Uterus (tissue), 3 donors: ENCODE measurements at regions not wholly inside any gene's neighbourhood (a gene's known extent, or its start where the extent isn't known, plus 50 kb on each side); places are given as distances from the start of the nearest gene placed in this dataset.

ENCODE experiments used
- DNase-seq, 2 donors: peaks; one replicate each; pipeline ENCODE4 v3.0.0-alpha.2; 2019 to 2020
- H3K27ac ChIP-seq, 2 donors: fragments of 200-600 bp; sonication (generic); 1 replicate in 1 of 2; 2 replicates in 1 of 2; pipeline ENCODE4 v1.5.1; 2016 to 2018
- H3K27me3 ChIP-seq, 2 donors: fragments of 200-600 bp; sonication (generic); one replicate each; pipeline ENCODE4 v1.5.1; 2018 to 2019; ENCODE audit warnings: control low read depth in 1 of 2
- H3K36me3 ChIP-seq, 2 donors: fragments of 200-600 bp; sonication (generic); one replicate each; pipeline ENCODE4 v1.5.1; 2019; ENCODE audit warnings: control low read depth in 1 of 2
- H3K4me1 ChIP-seq, 2 donors: fragments of 200-600 bp; sonication (generic); one replicate each; pipeline ENCODE4 v1.5.1; 2018 to 2019; ENCODE audit warnings: control low read depth in 1 of 2
- H3K4me3 ChIP-seq, 2 donors: fragments of 200-600 bp; sonication (generic); 1 replicate in 1 of 2; 2 replicates in 1 of 2; pipeline ENCODE4 v1.5.1; 2018 to 2019; ENCODE audit warnings: mild to moderate bottlenecking in 1 of 2
- H3K9me3 ChIP-seq, 2 donors: fragments of 200-600 bp; sonication (generic); one replicate each; pipeline ENCODE4 v1.5.1; 2019; ENCODE audit warnings: control low read depth in 1 of 2
- POLR2A ChIP-seq, 2 donors: fragments of 450-650 bp; IDR thresholded peaks; one replicate each; pipeline ENCODE4 v1.6.1; 2016; ENCODE audit warnings: antibody characterized with exemption in 2 of 2, mild to moderate bottlenecking in 1 of 2, moderate library complexity in 1 of 2
- intact Hi-C: fragments of 100-400 bp; cut with DNase I; formaldehyde crosslinking; loops from one replicate; pipeline ENCODE4 v1.15.1; 2023; ENCODE audit warnings: low total_unique reads
- TF ChIP-seq, protein P1 (sequence below), 4 experiments: fragments of 200-600 bp in 2 of 4; fragments of 450-650 bp in 2 of 4; sonication (generic) in 2 of 4; IDR thresholded peaks; one replicate each; pipeline ENCODE4 v1.5.1; 2016 to 2019; ENCODE audit warnings: antibody characterized with exemption in 4 of 4, mild to moderate bottlenecking in 2 of 4, moderate library complexity in 1 of 4
- donor health status: DM: yes; HTN: yes; CAD: no.

DNA sequence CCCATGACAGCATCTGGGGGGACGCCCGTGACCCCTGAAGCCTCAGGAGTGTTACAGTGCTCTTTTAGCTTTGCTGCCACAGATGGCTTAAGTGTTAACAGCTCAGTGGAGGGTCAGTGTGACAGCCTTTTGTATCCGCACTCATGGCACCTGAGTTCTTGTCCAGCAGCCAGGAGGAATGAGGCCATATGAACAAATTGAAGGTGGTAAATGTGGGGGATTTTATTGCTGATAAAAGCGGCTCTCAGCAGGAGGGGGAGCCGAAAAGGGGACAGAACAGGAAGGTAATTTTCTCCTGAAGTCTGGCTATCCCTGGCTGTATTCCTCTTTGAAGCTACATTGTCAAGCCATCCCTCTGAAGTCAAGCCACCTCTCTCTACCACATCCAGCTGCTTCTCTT is 441.0 kb downstream of the RAPGEF2 start:
- Histone ChIP-seq H3K9me3 (no peaks in the 10 kb centered on the region), H3K4me3 (no peak overlapping the region), H3K36me3 (no peaks in the 10 kb centered on the region), H3K4me1 (no peaks in the 10 kb centered on the region), H3K27ac (no peak overlapping the region), H3K27me3 (no peaks in the 10 kb centered on the region)
- no peak for DNase-seq
- no peak for TF ChIP-seq POLR2A (IDR thresholded peaks at IDR 0.05)
- TF ChIP-seq, protein P1, sequence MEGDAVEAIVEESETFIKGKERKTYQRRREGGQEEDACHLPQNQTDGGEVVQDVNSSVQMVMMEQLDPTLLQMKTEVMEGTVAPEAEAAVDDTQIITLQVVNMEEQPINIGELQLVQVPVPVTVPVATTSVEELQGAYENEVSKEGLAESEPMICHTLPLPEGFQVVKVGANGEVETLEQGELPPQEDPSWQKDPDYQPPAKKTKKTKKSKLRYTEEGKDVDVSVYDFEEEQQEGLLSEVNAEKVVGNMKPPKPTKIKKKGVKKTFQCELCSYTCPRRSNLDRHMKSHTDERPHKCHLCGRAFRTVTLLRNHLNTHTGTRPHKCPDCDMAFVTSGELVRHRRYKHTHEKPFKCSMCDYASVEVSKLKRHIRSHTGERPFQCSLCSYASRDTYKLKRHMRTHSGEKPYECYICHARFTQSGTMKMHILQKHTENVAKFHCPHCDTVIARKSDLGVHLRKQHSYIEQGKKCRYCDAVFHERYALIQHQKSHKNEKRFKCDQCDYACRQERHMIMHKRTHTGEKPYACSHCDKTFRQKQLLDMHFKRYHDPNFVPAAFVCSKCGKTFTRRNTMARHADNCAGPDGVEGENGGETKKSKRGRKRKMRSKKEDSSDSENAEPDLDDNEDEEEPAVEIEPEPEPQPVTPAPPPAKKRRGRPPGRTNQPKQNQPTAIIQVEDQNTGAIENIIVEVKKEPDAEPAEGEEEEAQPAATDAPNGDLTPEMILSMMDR (IDR thresholded peaks at IDR 0.05), result no peak
- intact Hi-C loops, result no loop called here

DNA sequence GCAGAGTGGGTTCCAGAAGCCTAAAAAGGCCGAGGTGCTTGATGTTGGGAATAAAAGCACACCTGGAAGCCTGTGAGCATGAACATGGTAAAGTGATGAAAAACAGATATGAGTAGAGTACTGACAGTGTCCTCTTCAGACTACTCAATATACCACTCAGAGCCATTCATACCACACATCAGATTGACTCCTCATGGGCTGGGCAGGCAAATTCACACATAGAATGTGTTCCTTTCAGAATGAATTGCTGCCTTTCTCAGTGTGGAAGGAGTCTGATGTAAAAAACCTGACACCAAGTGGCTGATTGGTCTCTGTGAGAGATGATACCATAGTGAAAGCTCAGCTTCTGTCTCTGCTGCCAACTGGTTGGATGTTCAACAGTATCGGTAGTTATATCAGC is 442.7 kb downstream of the RAPGEF2 start:
- TF ChIP-seq, protein P1 (IDR thresholded peaks at IDR 0.05), result no peak
- no peak for TF ChIP-seq POLR2A (IDR thresholded peaks at IDR 0.05)
- Histone ChIP-seq H3K27me3 (no peaks in the 10 kb centered on the region), H3K4me3 (no peak overlapping the region), H3K36me3 (no peaks in the 10 kb centered on the region), H3K27ac (no peak overlapping the region), H3K4me1 (no peaks in the 10 kb centered on the region), H3K9me3 (no peaks in the 10 kb centered on the region)
- intact Hi-C loops, result no loop called here
- DNase-seq, result no peak

DNA sequence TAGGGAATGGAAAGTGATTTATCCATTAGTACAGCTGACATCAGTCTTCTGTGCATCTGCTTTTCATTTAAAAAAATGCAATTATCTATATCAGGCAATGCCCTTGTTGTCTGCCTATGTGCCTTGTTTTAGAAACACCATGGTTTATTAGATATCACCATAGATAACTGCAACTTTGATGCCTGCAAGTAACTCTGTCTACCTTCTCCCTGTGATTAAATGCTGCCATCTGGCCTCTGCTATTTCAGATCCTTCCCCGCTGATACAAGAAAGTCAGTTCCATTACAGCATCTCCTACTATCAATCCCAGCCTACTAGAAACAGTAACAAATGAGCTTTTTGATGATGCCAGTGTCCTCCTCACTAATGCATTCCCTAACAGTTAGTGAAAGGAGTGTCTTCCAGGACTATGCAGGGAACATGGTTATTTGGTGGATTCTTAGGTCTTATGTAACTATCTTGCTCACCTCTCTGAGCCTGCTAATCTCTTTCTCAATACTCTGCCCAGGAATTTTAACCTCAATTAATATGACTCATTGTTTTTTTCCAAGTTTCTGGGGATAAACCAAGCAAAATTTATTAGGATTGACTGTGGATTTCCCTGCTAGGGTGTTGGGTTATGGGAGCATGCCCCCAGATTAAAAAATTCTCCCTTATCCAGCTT is 444.9 kb downstream of the RAPGEF2 start:
- intact Hi-C loops, result no loop called here
- no peak for TF ChIP-seq POLR2A (IDR thresholded peaks at IDR 0.05)
- TF ChIP-seq, protein P1 (IDR thresholded peaks at IDR 0.05), result no peak

DNA sequence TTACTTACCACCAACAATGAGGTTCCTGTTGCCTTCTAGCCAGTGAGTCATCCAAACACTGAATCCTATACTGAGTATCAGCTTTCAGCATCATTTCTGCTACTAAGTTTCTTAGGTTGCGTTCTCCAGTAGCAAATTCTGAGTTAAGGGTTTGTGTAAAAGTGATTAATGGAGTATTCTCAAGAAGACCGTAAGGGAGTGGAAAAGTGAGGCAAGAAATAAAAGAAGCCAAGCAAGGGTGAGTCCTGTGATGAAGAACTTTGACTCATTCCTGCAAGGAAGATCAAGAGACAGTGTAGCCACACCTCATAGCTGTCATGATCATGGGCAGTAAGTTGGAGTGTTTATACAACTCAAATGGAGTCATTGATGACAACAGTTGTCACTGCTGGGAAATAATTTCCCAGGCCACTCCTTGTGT is 446.2 kb downstream of the RAPGEF2 start:
- no peak for DNase-seq
- intact Hi-C loops, result no loop called here
- H3K27ac ChIP-seq, result no peak overlapping the region
- H3K27me3 ChIP-seq, result no peaks in the 10 kb centered on the region
- H3K4me1 ChIP-seq, result no peaks in the 10 kb centered on the region
- no peaks in the 10 kb centered on the region for H3K9me3 ChIP-seq
- H3K36me3 ChIP-seq, result no peaks in the 10 kb centered on the region
- TF ChIP-seq, protein P1 (IDR thresholded peaks at IDR 0.05), result no peak
- no peak overlapping the region for H3K4me3 ChIP-seq

More for the DNA sequence above, 444.9 kb downstream of the RAPGEF2 start:
- no peak for DNase-seq
- no peak overlapping the region for H3K4me3 ChIP-seq
- no peaks in the 10 kb centered on the region for H3K27me3 ChIP-seq
- no peaks in the 10 kb centered on the region for H3K9me3 ChIP-seq
- no peak overlapping the region for H3K27ac ChIP-seq
- no peaks in the 10 kb centered on the region for H3K36me3 ChIP-seq
- H3K4me1 ChIP-seq, result no peaks in the 10 kb centered on the region

DNA sequence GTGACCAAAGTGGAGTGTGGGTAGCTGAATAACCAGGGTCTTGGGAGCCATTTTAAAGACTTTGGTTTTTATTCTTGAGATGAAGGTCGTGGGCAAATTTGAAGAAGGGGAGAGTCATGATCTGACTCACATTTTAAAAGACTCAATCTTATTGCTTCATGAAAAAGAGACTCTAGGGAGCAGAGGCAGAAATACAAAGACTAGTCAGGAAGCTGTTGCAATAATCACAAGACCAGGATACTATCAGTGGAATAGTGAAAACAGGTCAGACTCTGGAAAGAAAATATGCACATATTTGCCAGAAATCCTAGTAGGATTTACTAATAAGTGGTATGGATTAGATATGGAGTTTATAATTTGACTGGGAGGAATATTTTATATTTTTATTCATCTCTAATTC is 448.4 kb downstream of the RAPGEF2 start:
- Histone ChIP-seq H3K27me3 (no peaks in the 10 kb centered on the region), H3K4me3 (no peak overlapping the region), H3K27ac (no peak overlapping the region), H3K4me1 (no peaks in the 10 kb centered on the region), H3K9me3 (no peaks in the 10 kb centered on the region), H3K36me3 (no peaks in the 10 kb centered on the region)
- DNase-seq, result no peak
- TF ChIP-seq, protein P1 (IDR thresholded peaks at IDR 0.05), result no peak
- no peak for TF ChIP-seq POLR2A (IDR thresholded peaks at IDR 0.05)
- intact Hi-C loops, result no loop called here
